K562 (cell line): ENCODE measurements at regions not wholly inside any gene's neighbourhood (a gene's known extent, or its start where the extent isn't known, plus 50 kb on each side); places are given as distances from the start of the nearest gene placed in this dataset.

Experiments used
- ASH1L ChIP-seq: fragments of 450-650 bp; IDR thresholded peaks from 2 replicates; pipeline ENCODE4 v1.6.1; 2018; ENCODE audit warnings: borderline replicate concordance, mild to moderate bottlenecking, low read depth; ENCODE audit not compliant: partially characterized antibody
- CREB3 ChIP-seq: fragments of 450-650 bp; conservative IDR thresholded peaks from 2 replicates; pipeline ENCODE4 v1.6.1; 2016; ENCODE audit warnings: missing genetic modification characterization, low read depth, mild to moderate bottlenecking, missing compliant biosample characterization, moderate library complexity
- EZH2 ChIP-seq: IDR thresholded peaks from 2 replicates; pipeline ENCODE4 v1.6.1; 2012; ENCODE audit warnings: low read depth, mild to moderate bottlenecking, inconsistent platforms, low read length, borderline replicate concordance
- KLF16 ChIP-seq: IDR thresholded peaks from 2 replicates; pipeline ENCODE4 v1.6.1; 2016; ENCODE audit warnings: antibody characterized with exemption
- NCOA1 ChIP-seq: fragments of 450-650 bp; IDR thresholded peaks from 2 replicates; pipeline ENCODE4 v1.6.1; 2016; ENCODE audit warnings: low read depth
- PRPF4 ChIP-seq: fragments of 200-400 bp; formaldehyde crosslinking; IDR thresholded peaks from one replicate; pipeline ENCODE4 v1.6.1; 2017; ENCODE audit warnings: low read length, low read depth, mild to moderate bottlenecking; ENCODE audit not compliant: insufficient read depth, poor library complexity, severe bottlenecking
- TSHZ1 ChIP-seq: fragments of 250-450 bp; sonication (Bioruptor Pico); IDR thresholded peaks from 2 replicates; pipeline ENCODE4 v1.4.0; 2020; ENCODE audit warnings: mild to moderate bottlenecking, moderate library complexity
- U2AF1 ChIP-seq: fragments of 200-400 bp; formaldehyde crosslinking; optimal IDR thresholded peaks from 2 replicates; pipeline ENCODE3; 2017; ENCODE audit warnings: mild to moderate bottlenecking, low read depth, low read length, moderate library complexity
- ZBTB5 ChIP-seq: fragments of 450-650 bp; IDR thresholded peaks from 2 replicates; pipeline ENCODE4 v1.6.1; 2017; ENCODE audit warnings: antibody characterized with exemption
- ZNF197 ChIP-seq: fragments of 200-800 bp; sonication (Bioruptor generic); IDR thresholded peaks from 2 replicates; pipeline ENCODE4 v1.6.1; 2016; ENCODE audit warnings: low read depth, missing genetic modification characterization, missing compliant biosample characterization

GRCh38 chr2:41405441-41405840 is 642.4 kb upstream of the PKDCC start (continued):
- TF ChIP-seq TSHZ1 (CRISPR knock-in tag), result no peak
- TF ChIP-seq ZNF197 (CRISPR knock-in tag), result no peak
- no peak for TF ChIP-seq ASH1L
- TF ChIP-seq NCOA1, result no peak
- TF ChIP-seq CREB3 (tag), result no peak
- no peak for TF ChIP-seq PRPF4
- TF ChIP-seq EZH2, result no peak
- TF ChIP-seq U2AF1, result no peak
- TF ChIP-seq KLF16, result no peak
- no peak for TF ChIP-seq ZBTB5
